K562 (cell line): ENCODE measurements at regions not wholly inside any gene's neighbourhood (a gene's known extent, or its start where the extent isn't known, plus 50 kb on each side); places are given as distances from the start of the nearest gene placed in this dataset.
A peak's percentile ranks its signal among the peaks of the same experiment; 100 is the strongest.

Experiments used
- ATAC-seq: fragments of 200-7000 bp; cut with Tn5 transposase; 3 replicates; pipeline ENCODE4 v1.9.1; 2020; ENCODE audit warnings: moderate library complexity
- BruUV-seq: library from RNA; stranded (reverse); fragments of 400-500 nt; replicated peaks from 2 replicates; lab custom pipeline; 2021; lab: Mats Ljungman, UMichigan
- CTCF ChIA-PET: fragments of 300-600 bp; formaldehyde crosslinking; extraction: SDS; loops from one replicate; lab custom pipeline; 2021; ENCODE audit warnings: low intra/inter-chr PET ratio; lab: Yijun Ruan, JAX
- POLR2A ChIA-PET: fragments of 300-600, 350-650 bp; sonication (Branson Sonifier 250); formaldehyde crosslinking; extraction: SDS; loops from one replicate; lab custom pipeline; 2021; ENCODE audit warnings: antibody characterized with exemption, inconsistent platforms; lab: Yijun Ruan, JAX
- DNase-seq, 4 experiments: peaks; one replicate each; pipeline versions ENCODE4 v3.0.0 to v3.0.0-alpha.2; 2011 to 2018; ENCODE audit warnings: low spot score in 3 of 4, mixed read lengths in 3 of 4; ENCODE audit errors: extremely low read depth in 1 of 4
- FAIRE-seq: peaks from 2 replicates; lab custom pipeline; 2011; peaks lifted over from hg19 to GRCh38; lab: Jason Lieb, UNC
- H2AFZ ChIP-seq: 2 replicates; pipeline ENCODE4 v1.6.0; 2011; ENCODE audit warnings: low read depth, low read length, control low read depth, inconsistent platforms
- H3K27ac ChIP-seq: fragments of 200-600 bp; 3 replicates; pipeline ENCODE4 v1.8.0; 2011; ENCODE audit warnings: low read depth, mild to moderate bottlenecking, control low read depth, inconsistent platforms, low read length, moderate library complexity, mixed read lengths; ENCODE audit errors: extremely low read depth
- H3K27me3 ChIP-seq, 2 experiments: fragments of 300-600 bp in 1 of 2; 2 replicates in 1 of 2; 3 replicates in 1 of 2; pipeline versions ENCODE4 v1.6.0 to v1.8.0; 2011; ENCODE audit warnings: inconsistent platforms in 2 of 2, low read length in 2 of 2, mild to moderate bottlenecking in 1 of 2, mixed read lengths in 1 of 2, moderate library complexity in 1 of 2; ENCODE audit not compliant: control insufficient read depth in 2 of 2, insufficient read depth in 2 of 2
- H3K36me3 ChIP-seq: fragments of 300-600 bp; 3 replicates; pipeline ENCODE4 v1.8.0; 2011; ENCODE audit warnings: mild to moderate bottlenecking, low read length, inconsistent platforms; ENCODE audit not compliant: control insufficient read depth, insufficient read depth
- H3K4me1 ChIP-seq, 2 experiments: fragments of 200-600 bp in 1 of 2; replicated peaks in 1 of 2; 2 replicates in 1 of 2; 3 replicates in 1 of 2; pipeline versions ENCODE4 v1.5.1 to v1.8.0; 2011; ENCODE audit warnings: inconsistent platforms in 2 of 2, low read length in 2 of 2, mild to moderate bottlenecking in 1 of 2, mixed read lengths in 1 of 2, moderate library complexity in 1 of 2; ENCODE audit not compliant: control insufficient read depth in 2 of 2, insufficient read depth in 2 of 2
- H3K4me2 ChIP-seq: 2 replicates; pipeline ENCODE4 v1.6.1; 2011; ENCODE audit warnings: low read length, control low read depth, inconsistent platforms, mixed read lengths; ENCODE audit not compliant: insufficient read depth
- H3K4me3 ChIP-seq: fragments of 200-600 bp; sonication (generic), shearing (Covaris generic); 2 replicates; pipeline ENCODE4 v1.5.1; 2016; ENCODE audit warnings: control low read depth, inconsistent platforms
- H3K79me2 ChIP-seq: fragments of 200-600 bp; 3 replicates; pipeline ENCODE4 v1.8.0; 2011; ENCODE audit warnings: low read length, inconsistent platforms; ENCODE audit not compliant: control insufficient read depth, insufficient read depth
- H3K9ac ChIP-seq, 2 experiments: 2 replicates each; pipeline versions ENCODE4 v1.6.0 to v1.6.1; 2011; ENCODE audit warnings: low read depth in 2 of 2, low read length in 2 of 2, control low read depth in 1 of 2, inconsistent platforms in 1 of 2, mild to moderate bottlenecking in 1 of 2, mixed read lengths in 1 of 2; ENCODE audit not compliant: insufficient read depth in 1 of 2
- H3K9me1 ChIP-seq: one replicate; pipeline ENCODE4 v1.6.0; 2011; ENCODE audit warnings: inconsistent platforms, mild to moderate bottlenecking, low read length, moderate library complexity; ENCODE audit not compliant: control insufficient read depth, insufficient read depth
- H3K9me3 ChIP-seq: replicated peaks from 2 replicates; pipeline ENCODE4 v1.5.1; 2011; ENCODE audit warnings: low read depth, low read length, inconsistent platforms; ENCODE audit not compliant: control insufficient read depth, insufficient read depth
- H4K20me1 ChIP-seq: replicated peaks from 2 replicates; pipeline ENCODE4 v1.6.1; 2011; ENCODE audit warnings: low read length, inconsistent platforms, mixed read lengths; ENCODE audit not compliant: control insufficient read depth, insufficient read depth
- NFYB ChIP-seq: IDR thresholded peaks from 2 replicates; pipeline ENCODE4 v1.6.1; 2011; ENCODE audit warnings: mild to moderate bottlenecking, moderate library complexity; ENCODE audit not compliant: insufficient read length; ENCODE audit errors: extremely low read depth
- RNF219 ChIP-seq: fragments of 250-450 bp; sonication (Bioruptor Pico); IDR thresholded peaks from 2 replicates; pipeline ENCODE4 v1.5.0; 2022; ENCODE audit warnings: mild to moderate bottlenecking
- WGBS: fragments of 100-300 bp; shearing (Covaris generic); methylation state at CpG from one replicate; pipeline ENCODE4 v1.1.6; 2016; ENCODE audit warnings: low coverage, mixed read lengths; ENCODE audit not compliant: insufficient coverage; ENCODE audit errors: missing lambda C conversion rate; 5-methylcytosine and 5-hydroxymethylcytosine counted together
- in situ Hi-C: fragments of 300-500 bp; cut with MboI; formaldehyde crosslinking; loops from 4 replicates; pipeline ENCODE4 v1.15.0; 2018; ENCODE audit warnings: inconsistent platforms, mixed read lengths
- intact Hi-C: fragments of 100-400 bp; cut with micrococcal nuclease; formaldehyde crosslinking; loops from 2 replicates; pipeline ENCODE4 v1.14.2; 2022

DNA sequence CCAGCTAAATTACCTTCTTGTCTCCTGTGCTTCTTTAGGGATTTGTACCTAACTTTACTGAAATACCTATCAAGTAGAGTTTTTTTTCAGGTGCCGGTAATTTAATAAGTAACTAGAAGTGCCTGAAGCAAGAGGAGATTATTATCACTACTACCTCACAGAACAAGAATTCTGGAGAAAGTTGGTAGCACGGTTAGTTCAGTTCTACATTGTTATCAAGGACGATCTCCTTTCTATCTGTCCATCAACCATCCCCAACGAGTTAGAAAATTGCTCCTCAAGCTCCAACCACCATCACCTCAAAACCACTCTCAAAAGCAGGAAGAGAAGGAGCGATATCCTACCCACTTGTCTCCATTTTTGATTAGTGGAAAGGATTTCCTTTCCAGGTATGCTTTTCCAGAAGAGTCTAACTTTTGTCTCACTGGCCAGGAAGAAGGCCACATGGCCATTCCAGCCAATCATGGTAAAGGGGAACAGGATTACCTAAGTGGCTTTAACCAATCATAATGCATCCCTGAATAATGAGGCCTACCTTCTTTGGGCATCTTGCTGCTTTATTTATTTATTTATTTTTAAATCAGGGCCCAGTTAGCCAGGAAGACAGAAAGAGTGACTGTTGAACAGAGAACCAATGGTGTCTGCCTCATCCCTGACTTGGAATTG, 265.2 kb downstream of the SNX13 start:
- H4K20me1 ChIP-seq = no peaks in the 10 kb centered on the region
- no peak overlapping the region for H3K9ac ChIP-seq
- no peak for FAIRE-seq
- no peaks in the 10 kb centered on the region for H3K9me1 ChIP-seq
- ChIA-PET POLR2A (no interaction called here), CTCF (no interaction called here)
- WGBS = 0% methylated on average over 5 of the region's 5 CpGs
- H3K27me3 ChIP-seq = no peaks in the 10 kb centered on the region
- no peak overlapping the region for H3K4me2 ChIP-seq
- no peaks in the 10 kb centered on the region for H3K4me1 ChIP-seq
- in situ Hi-C loops = loop anchor here (25.0 kb wide), 1 partner anchor 2012 kb away; no protein-coding TSS in a partner anchor
- no peaks in the 10 kb centered on the region for H3K9me3 ChIP-seq
- H3K4me3 ChIP-seq = no peak overlapping the region
- no peaks in the 10 kb centered on the region for H3K36me3 ChIP-seq
- H2AFZ ChIP-seq = no peak overlapping the region
- BruUV-seq = no TSS peak
- DNase-seq = no peak
- TF ChIP-seq RNF219 (CRISPR knock-in tag) (no peak), NFYB (peak; percentile 12)
- no peaks in the 10 kb centered on the region for H3K79me2 ChIP-seq
- intact Hi-C loops = loop anchor here (10.0 kb wide), 1 partner anchor 690 kb away; no protein-coding TSS in a partner anchor
- ATAC-seq = no peak
- H3K27ac ChIP-seq = no peak overlapping the region
